Caco-2 (cell line): ENCODE measurements at regions not wholly inside any gene's neighbourhood (a gene's known extent, or its start where the extent isn't known, plus 50 kb on each side); places are given as distances from the start of the nearest gene placed in this dataset.

ENCODE experiments used
- BruUV-seq: library from RNA; stranded (reverse); fragments of 400-500 nt; replicated peaks from 2 replicates; lab custom pipeline; 2021; lab: Mats Ljungman, UMichigan
- CTCF ChIA-PET: fragments of 300-600 bp; sonication (Branson Sonifier 250); formaldehyde crosslinking; loops from one replicate; lab custom pipeline; 2022; ENCODE audit warnings: antibody characterized with exemption; lab: Charles Lee
- POLR2A ChIA-PET: fragments of 300-600 bp; sonication (Branson Sonifier 250); formaldehyde crosslinking; loops from one replicate; lab custom pipeline; 2022; ENCODE audit warnings: antibody characterized with exemption; lab: Charles Lee
- DNase-seq, 2 experiments: peaks; one replicate each; pipeline versions ENCODE4 v3.0.0 to v3.0.0-alpha.2; 2020 to 2022
- H3K27me3 ChIP-seq: replicated peaks from 2 replicates; pipeline ENCODE4 v1.6.0; 2011; ENCODE audit warnings: low read length; ENCODE audit not compliant: control insufficient read depth, insufficient read depth
- H3K36me3 ChIP-seq: 2 replicates; pipeline ENCODE4 v1.5.1; 2011; ENCODE audit warnings: low read length; ENCODE audit not compliant: control insufficient read depth, insufficient read depth
- H3K4me1 ChIP-seq: fragments of 250-450 bp; sonication (Bioruptor Pico); 2 replicates; pipeline ENCODE4 v1.5.1; 2020; ENCODE audit warnings: mild to moderate bottlenecking
- H3K4me3 ChIP-seq: 2 replicates; pipeline ENCODE4 v1.5.1; 2011; ENCODE audit warnings: low read depth, mild to moderate bottlenecking, control low read depth, low read length
- H3K9me3 ChIP-seq: fragments of 250-450 bp; sonication (Bioruptor Pico); 2 replicates; pipeline ENCODE4 v1.5.1; 2020; ENCODE audit warnings: mild to moderate bottlenecking, moderate library complexity
- H3K27ac Mint-ChIP-seq: one replicate; pipeline ENCODE4 v1.8.0; 2022; ENCODE audit warnings: mixed read lengths; ENCODE audit not compliant: unreplicated experiment
- H3K27me3 Mint-ChIP-seq: one replicate; pipeline ENCODE4 v1.8.0; 2022; ENCODE audit warnings: mixed read lengths; ENCODE audit not compliant: insufficient read depth, unreplicated experiment
- H3K36me3 Mint-ChIP-seq: one replicate; pipeline ENCODE4 v1.8.0; 2022; ENCODE audit warnings: mild to moderate bottlenecking, mixed read lengths; ENCODE audit not compliant: insufficient read depth, unreplicated experiment
- H3K4me1 Mint-ChIP-seq: one replicate; pipeline ENCODE4 v1.8.0; 2022; ENCODE audit warnings: low read depth, mixed read lengths; ENCODE audit not compliant: unreplicated experiment
- H3K4me3 Mint-ChIP-seq: one replicate; pipeline ENCODE4 v1.8.0; 2022; ENCODE audit warnings: mild to moderate bottlenecking, moderate library complexity, mixed read lengths; ENCODE audit not compliant: unreplicated experiment
- H3K9me3 Mint-ChIP-seq: one replicate; pipeline ENCODE4 v1.8.0; 2022; ENCODE audit warnings: mixed read lengths; ENCODE audit not compliant: unreplicated experiment
- CTCF ChIP-seq, 2 experiments: fragments of 200-600 bp in 1 of 2; IDR thresholded peaks; 1 replicate in 1 of 2; 2 replicates in 1 of 2; pipeline versions ENCODE4 v1.5.1 to v1.8.0; 2011 to 2022; ENCODE audit warnings: antibody characterized with exemption in 1 of 2, control low read depth in 1 of 2, inconsistent platforms in 1 of 2, low read depth in 1 of 2, low read length in 1 of 2, mild to moderate bottlenecking in 1 of 2, moderate library complexity in 1 of 2; ENCODE audit not compliant: insufficient read depth in 1 of 2, severe bottlenecking in 1 of 2, unreplicated experiment in 1 of 2
- intact Hi-C: fragments of 100-400 bp; cut with micrococcal nuclease; formaldehyde crosslinking; loops from one replicate; pipeline ENCODE4 v1.10.0; 2022; ENCODE audit not compliant: unreplicated experiment

GRCh38 chr2:217573571-217573970 lies 429.2 kb downstream of the TNS1 start:
- H3K27ac Mint-ChIP-seq: no peak overlapping the region
- Histone ChIP-seq H3K27me3 (no peaks in the 10 kb centered on the region), H3K36me3 (no peaks in the 10 kb centered on the region), H3K9me3 (no peaks in the 10 kb centered on the region), H3K4me1 (peaks cover 13% of the 10 kb centered on the region), H3K4me3 (no peak overlapping the region)
- H3K27me3 Mint-ChIP-seq: peaks cover 2% of the 10 kb centered on the region
- no peak for DNase-seq
- H3K4me1 Mint-ChIP-seq: peaks cover 18% of the 10 kb centered on the region
- no TSS peak for BruUV-seq
- no peak overlapping the region for H3K4me3 Mint-ChIP-seq
- intact Hi-C loops: loop anchor here (2.0 kb wide), 1 partner anchor 43 kb away; no protein-coding TSS in a partner anchor
- peaks cover 12% of the 10 kb centered on the region for H3K9me3 Mint-ChIP-seq
- TF ChIP-seq CTCF (IDR thresholded peaks at IDR 0.05; ENCODE audit: insufficient read depth in 1 of 2, low read depth in 1 of 2, low read length in 1 of 2, severe bottlenecking in 1 of 2, unreplicated experiment in 1 of 2): no peak
- H3K36me3 Mint-ChIP-seq: no peaks in the 10 kb centered on the region
- CTCF ChIA-PET: no interaction called here
- POLR2A ChIA-PET: no interaction called here

- Mint-ChIP-seq H3K36me3 (no peaks in the 10 kb centered on the region), H3K4me1 (peaks cover 18% of the 10 kb centered on the region), H3K27me3 (peaks cover 2% of the 10 kb centered on the region), H3K27ac (no peak overlapping the region), H3K9me3 (peaks cover 21% of the 10 kb centered on the region), H3K4me3 (no peak overlapping the region)
- Histone ChIP-seq H3K36me3 (no peaks in the 10 kb centered on the region), H3K4me3 (no peak overlapping the region), H3K9me3 (no peaks in the 10 kb centered on the region), H3K27me3 (no peaks in the 10 kb centered on the region), H3K4me1 (peaks cover 13% of the 10 kb centered on the region)
- intact Hi-C loops: no loop called here
- CTCF ChIA-PET: no interaction called here
- no peak for TF ChIP-seq CTCF (IDR thresholded peaks at IDR 0.05; ENCODE audit: insufficient read depth in 1 of 2, low read depth in 1 of 2, low read length in 1 of 2, severe bottlenecking in 1 of 2, unreplicated experiment in 1 of 2)
- BruUV-seq: no TSS peak
- DNase-seq: no peak
- POLR2A ChIA-PET: no interaction called here
Observed at GRCh38 chr2:217570394-217570793, 432.4 kb downstream of the TNS1 start.

GRCh38 chr2:217568289-217568971 lies 434.4 kb downstream of the TNS1 start:
- Mint-ChIP-seq H3K27ac (no peak overlapping the region), H3K4me3 (no peak overlapping the region), H3K9me3 (peaks cover 21% of the 10 kb centered on the region), H3K4me1 (peaks cover 18% of the 10 kb centered on the region), H3K27me3 (peaks cover 2% of the 10 kb centered on the region), H3K36me3 (no peaks in the 10 kb centered on the region)
- ChIA-PET POLR2A (no interaction called here), CTCF (interaction anchor here (1.2 kb wide), 1 partner anchor 82 kb away, joined by 3 read pairs; no protein-coding TSS in a partner anchor)
- intact Hi-C loops: no loop called here
- H3K36me3 ChIP-seq: no peaks in the 10 kb centered on the region
- no TSS peak for BruUV-seq
- H3K4me3 ChIP-seq: no peak overlapping the region
- H3K27me3 ChIP-seq: no peaks in the 10 kb centered on the region
- no peaks in the 10 kb centered on the region for H3K9me3 ChIP-seq
- DNase-seq: no peak
- peaks cover 13% of the 10 kb centered on the region for H3K4me1 ChIP-seq
- no peak for TF ChIP-seq CTCF (IDR thresholded peaks at IDR 0.05; ENCODE audit: insufficient read depth in 1 of 2, low read depth in 1 of 2, low read length in 1 of 2, severe bottlenecking in 1 of 2, unreplicated experiment in 1 of 2)
